ENCODE measurements at regions not wholly inside any gene's neighbourhood (a gene's known extent, or its start where the extent isn't known, plus 50 kb on each side); places are given as distances from the start of the nearest gene placed in this dataset.

DNA sequence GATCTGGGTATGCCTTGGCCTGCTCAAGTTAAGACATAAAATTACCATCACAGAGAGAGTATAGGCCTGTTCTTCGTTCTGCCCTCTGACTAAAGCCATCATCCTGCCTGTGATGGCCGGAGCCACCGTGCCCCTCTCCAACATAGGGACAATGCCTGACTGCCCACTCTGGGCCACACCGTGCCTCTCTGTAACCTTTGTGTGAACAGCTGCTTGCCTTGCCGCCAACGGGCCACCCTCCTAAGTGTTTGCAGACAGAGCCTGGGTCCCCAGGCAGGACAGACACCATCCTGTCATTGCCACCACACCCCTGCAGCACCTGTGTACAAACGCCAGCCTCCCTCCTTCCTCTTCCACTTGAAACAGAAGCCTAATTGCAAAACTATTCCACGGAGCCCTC, 298.7 kb upstream of the TENM3 start:
- TF ChIP-seq, protein P1, sequence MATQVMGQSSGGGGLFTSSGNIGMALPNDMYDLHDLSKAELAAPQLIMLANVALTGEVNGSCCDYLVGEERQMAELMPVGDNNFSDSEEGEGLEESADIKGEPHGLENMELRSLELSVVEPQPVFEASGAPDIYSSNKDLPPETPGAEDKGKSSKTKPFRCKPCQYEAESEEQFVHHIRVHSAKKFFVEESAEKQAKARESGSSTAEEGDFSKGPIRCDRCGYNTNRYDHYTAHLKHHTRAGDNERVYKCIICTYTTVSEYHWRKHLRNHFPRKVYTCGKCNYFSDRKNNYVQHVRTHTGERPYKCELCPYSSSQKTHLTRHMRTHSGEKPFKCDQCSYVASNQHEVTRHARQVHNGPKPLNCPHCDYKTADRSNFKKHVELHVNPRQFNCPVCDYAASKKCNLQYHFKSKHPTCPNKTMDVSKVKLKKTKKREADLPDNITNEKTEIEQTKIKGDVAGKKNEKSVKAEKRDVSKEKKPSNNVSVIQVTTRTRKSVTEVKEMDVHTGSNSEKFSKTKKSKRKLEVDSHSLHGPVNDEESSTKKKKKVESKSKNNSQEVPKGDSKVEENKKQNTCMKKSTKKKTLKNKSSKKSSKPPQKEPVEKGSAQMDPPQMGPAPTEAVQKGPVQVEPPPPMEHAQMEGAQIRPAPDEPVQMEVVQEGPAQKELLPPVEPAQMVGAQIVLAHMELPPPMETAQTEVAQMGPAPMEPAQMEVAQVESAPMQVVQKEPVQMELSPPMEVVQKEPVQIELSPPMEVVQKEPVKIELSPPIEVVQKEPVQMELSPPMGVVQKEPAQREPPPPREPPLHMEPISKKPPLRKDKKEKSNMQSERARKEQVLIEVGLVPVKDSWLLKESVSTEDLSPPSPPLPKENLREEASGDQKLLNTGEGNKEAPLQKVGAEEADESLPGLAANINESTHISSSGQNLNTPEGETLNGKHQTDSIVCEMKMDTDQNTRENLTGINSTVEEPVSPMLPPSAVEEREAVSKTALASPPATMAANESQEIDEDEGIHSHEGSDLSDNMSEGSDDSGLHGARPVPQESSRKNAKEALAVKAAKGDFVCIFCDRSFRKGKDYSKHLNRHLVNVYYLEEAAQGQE (IDR thresholded peaks at IDR 0.05; ENCODE audit: insufficient replicate concordance, low read depth) = no peak
- no peak for TF ChIP-seq GABPA (IDR thresholded peaks at IDR 0.05; ENCODE audit: low read depth)
- TF ChIP-seq CTCF (IDR thresholded peaks at IDR 0.05; ENCODE audit: insufficient read depth, low read length) = no peak
- no peak for TF ChIP-seq POLR2AphosphoS5 (IDR thresholded peaks at IDR 0.05; ENCODE audit: low read depth)
- TF ChIP-seq SPI1 (IDR thresholded peaks at IDR 0.05; ENCODE audit: borderline replicate concordance, low read depth) = no peak
- DNase-seq (ENCODE audit: low read depth in 1 of 2, low spot score in 1 of 2) = no peak
- no peak overlapping the region for H3K4me3 ChIP-seq (replicated peaks; ENCODE audit: insufficient read depth, low read length)
- no peak overlapping the region for H3K27ac ChIP-seq (replicated peaks)
- H3K27me3 ChIP-seq (ENCODE audit: insufficient read depth, poor library complexity, severe bottlenecking) = no peaks in the 10 kb centered on the region

DNA sequence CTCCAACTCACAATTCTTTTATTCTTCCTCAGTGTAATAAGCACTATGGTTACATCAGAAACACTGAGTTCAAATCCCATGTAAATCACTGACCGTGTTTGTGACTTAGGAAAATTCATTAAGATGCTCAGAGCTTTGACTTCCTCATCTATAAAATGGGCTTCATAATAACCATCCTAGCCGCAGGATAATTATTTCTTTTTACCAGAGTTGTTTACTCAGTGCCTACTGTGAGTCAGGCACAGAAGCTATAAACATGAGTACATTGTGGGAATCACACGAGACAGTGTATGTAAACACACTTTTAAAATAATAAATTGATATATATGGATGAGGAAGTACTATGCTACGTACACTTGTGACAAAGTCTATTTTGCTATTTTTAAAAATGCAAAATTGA, 296.3 kb upstream of the TENM3 start:
- no peak for DNase-seq (ENCODE audit: low read depth in 1 of 2, low spot score in 1 of 2)
- Histone ChIP-seq H3K27me3 (ENCODE audit: insufficient read depth, poor library complexity, severe bottlenecking) (no peaks in the 10 kb centered on the region), H3K4me3 (replicated peaks; ENCODE audit: insufficient read depth, low read length) (no peak overlapping the region), H3K27ac (replicated peaks) (no peak overlapping the region)
- TF ChIP-seq GABPA (IDR thresholded peaks at IDR 0.05; ENCODE audit: low read depth) (no peak), POLR2AphosphoS5 (IDR thresholded peaks at IDR 0.05; ENCODE audit: low read depth) (no peak), SPI1 (IDR thresholded peaks at IDR 0.05; ENCODE audit: borderline replicate concordance, low read depth) (no peak), CTCF (IDR thresholded peaks at IDR 0.05; ENCODE audit: insufficient read depth, low read length) (no peak)
- TF ChIP-seq, protein P1 (IDR thresholded peaks at IDR 0.05; ENCODE audit: insufficient replicate concordance, low read depth) = no peak

DNA sequence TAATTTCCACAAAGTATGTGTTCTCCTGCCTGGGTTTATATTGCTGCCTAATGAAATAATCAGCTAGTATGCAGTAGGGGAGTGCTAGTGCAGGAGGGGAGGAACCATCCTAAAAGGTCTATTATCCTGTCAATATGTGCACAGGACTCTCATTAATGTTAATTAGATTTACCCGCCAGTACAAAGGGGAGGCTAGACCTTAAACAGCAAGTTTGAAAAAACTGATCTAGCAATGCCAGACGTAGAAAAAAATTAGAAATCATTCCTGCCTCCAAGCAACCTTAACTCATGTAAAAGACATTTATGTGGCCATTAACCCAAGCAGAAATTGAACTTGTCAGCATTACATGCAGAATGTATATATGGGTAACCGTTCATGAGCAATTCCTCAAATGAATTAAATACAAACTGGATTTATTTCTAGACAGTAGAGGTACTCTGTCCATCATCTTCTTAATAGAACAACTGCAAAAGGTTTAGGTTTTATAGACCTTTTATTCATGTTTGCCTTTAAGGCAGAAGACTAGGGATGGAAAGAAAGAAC, 294.3 kb upstream of the TENM3 start:
- DNase-seq (ENCODE audit: low read depth in 1 of 2, low spot score in 1 of 2) = no peak
- no peak overlapping the region for H3K27ac ChIP-seq (replicated peaks)
- TF ChIP-seq POLR2AphosphoS5 (IDR thresholded peaks at IDR 0.05; ENCODE audit: low read depth) = no peak
- no peak for TF ChIP-seq GABPA (IDR thresholded peaks at IDR 0.05; ENCODE audit: low read depth)
- no peak for TF ChIP-seq CTCF (IDR thresholded peaks at IDR 0.05; ENCODE audit: insufficient read depth, low read length)
- no peak for TF ChIP-seq SPI1 (IDR thresholded peaks at IDR 0.05; ENCODE audit: borderline replicate concordance, low read depth)
- TF ChIP-seq, protein P1 (IDR thresholded peaks at IDR 0.05; ENCODE audit: insufficient replicate concordance, low read depth) = no peak
- no peaks in the 10 kb centered on the region for H3K27me3 ChIP-seq (ENCODE audit: insufficient read depth, poor library complexity, severe bottlenecking)
- no peak overlapping the region for H3K4me3 ChIP-seq (replicated peaks; ENCODE audit: insufficient read depth, low read length)

All from HL-60 (cell line).